Liver (tissue), 8 donors: ENCODE measurements at regions not wholly inside any gene's neighbourhood (a gene's known extent, or its start where the extent isn't known, plus 50 kb on each side); places are given as distances from the start of the nearest gene placed in this dataset.

ENCODE experiments used
- DNase-seq: peaks from one replicate; pipeline ENCODE4 v3.0.0-alpha.2; 2017; ENCODE audit warnings: low spot score
- H3K27ac ChIP-seq, 2 donors: one replicate each; pipeline ENCODE4 v1.7.0; 2013; ENCODE audit warnings: inconsistent platforms in 2 of 2, low read length in 2 of 2, control low read depth in 1 of 2, low read depth in 1 of 2, mild to moderate bottlenecking in 1 of 2
- H3K27me3 ChIP-seq, 4 donors: one replicate each; pipeline versions ENCODE4 v1.6.1 to v1.7.0; 2013; ENCODE audit warnings: low read length in 3 of 4, inconsistent platforms in 1 of 4, mild to moderate bottlenecking in 1 of 4, moderate library complexity in 1 of 4; ENCODE audit not compliant: control insufficient read depth in 4 of 4, insufficient read depth in 4 of 4
- H3K36me3 ChIP-seq, 4 donors: one replicate each; pipeline versions ENCODE4 v1.6.1 to v1.7.0; 2013; ENCODE audit warnings: low read length in 3 of 4, mild to moderate bottlenecking in 3 of 4, low read depth in 1 of 4, moderate library complexity in 1 of 4; ENCODE audit not compliant: control insufficient read depth in 4 of 4, insufficient read depth in 3 of 4
- H3K4me1 ChIP-seq, 4 donors: one replicate each; pipeline versions ENCODE4 v1.6.1 to v1.7.0; 2013; ENCODE audit warnings: low read length in 3 of 4, mild to moderate bottlenecking in 3 of 4, moderate library complexity in 1 of 4; ENCODE audit not compliant: control insufficient read depth in 4 of 4, insufficient read depth in 4 of 4
- H3K4me3 ChIP-seq, 3 donors: one replicate each; pipeline versions ENCODE4 v1.6.1 to v1.7.0; 2013; ENCODE audit warnings: low read length in 3 of 3, control low read depth in 1 of 3, low read depth in 1 of 3, mild to moderate bottlenecking in 1 of 3
- H3K9ac ChIP-seq, 2 donors: one replicate each; pipeline ENCODE4 v1.7.0; 2013; ENCODE audit warnings: low read length in 2 of 2, mild to moderate bottlenecking in 2 of 2, moderate library complexity in 2 of 2, control low read depth in 1 of 2, low read depth in 1 of 2
- H3K9me3 ChIP-seq, 4 donors: one replicate each; pipeline versions ENCODE4 v1.6.1 to v1.7.0; 2013; ENCODE audit warnings: low read length in 3 of 4; ENCODE audit not compliant: control insufficient read depth in 4 of 4
- EGR1 ChIP-seq, 2 donors: IDR thresholded peaks; 2 replicates each; pipeline ENCODE4 v1.6.1; 2016 to 2018; ENCODE audit warnings: antibody characterized with exemption in 2 of 2, low read depth in 2 of 2
- FOXA1 ChIP-seq: IDR thresholded peaks from 2 replicates; pipeline ENCODE4 v1.6.1; 2016; ENCODE audit warnings: antibody characterized with exemption
- GABPA ChIP-seq, 2 donors: IDR thresholded peaks in 1 of 2; conservative IDR thresholded peaks in 1 of 2; 2 replicates each; pipeline ENCODE4 v1.6.1; 2016; ENCODE audit warnings: antibody characterized with exemption in 2 of 2, mild to moderate bottlenecking in 1 of 2, moderate library complexity in 1 of 2
- HNF4A ChIP-seq, 2 donors: conservative IDR thresholded peaks; 2 replicates each; pipeline ENCODE4 v1.6.1; 2016; ENCODE audit warnings: antibody characterized with exemption in 2 of 2, mild to moderate bottlenecking in 2 of 2
- HNF4G ChIP-seq: IDR thresholded peaks from 2 replicates; pipeline ENCODE4 v1.6.1; 2016; ENCODE audit warnings: antibody characterized with exemption
- JUND ChIP-seq, 2 donors: IDR thresholded peaks; 2 replicates each; pipeline ENCODE4 v1.6.1; 2016; ENCODE audit warnings: antibody characterized with exemption in 2 of 2
- NR2F2 ChIP-seq: IDR thresholded peaks from 2 replicates; pipeline ENCODE4 v1.6.1; 2016; ENCODE audit warnings: antibody characterized with exemption
- RAD21 ChIP-seq, 2 donors: IDR thresholded peaks; 2 replicates each; pipeline ENCODE4 v1.6.1; 2016; ENCODE audit warnings: antibody characterized with exemption in 2 of 2, mild to moderate bottlenecking in 2 of 2
- RXRA ChIP-seq, 2 donors: IDR thresholded peaks; 2 replicates each; pipeline ENCODE4 v1.6.1; 2017 to 2018; ENCODE audit warnings: antibody characterized with exemption in 2 of 2, mild to moderate bottlenecking in 1 of 2
- SP1 ChIP-seq: IDR thresholded peaks from 2 replicates; pipeline ENCODE4 v1.6.1; 2018; ENCODE audit warnings: antibody characterized with exemption, mild to moderate bottlenecking
- TAF1 ChIP-seq: conservative IDR thresholded peaks from 2 replicates; pipeline ENCODE4 v1.6.1; 2016; ENCODE audit warnings: antibody characterized with exemption, mild to moderate bottlenecking
- YY1 ChIP-seq: IDR thresholded peaks from 2 replicates; pipeline ENCODE4 v1.6.1; 2016; ENCODE audit warnings: antibody characterized with exemption, mild to moderate bottlenecking
- WGBS: extraction: QIAGEN DNeasy Blood & Tissue Kit; methylation state at CpG from one replicate; pipeline ENCODE4 v1.1.7; 2013; 5-methylcytosine and 5-hydroxymethylcytosine counted together
- TF ChIP-seq, protein P1 (sequence below): IDR thresholded peaks from 2 replicates; pipeline ENCODE4 v1.6.1; 2016; ENCODE audit warnings: antibody characterized with exemption
- TF ChIP-seq, protein P2 (sequence below): fragments of 150-350 bp; IDR thresholded peaks from 2 replicates; pipeline ENCODE4 v1.5.1; 2017; ENCODE audit warnings: improper control_type of control experiment, low read depth, low read length; ENCODE audit not compliant: missing input control
- TF ChIP-seq, protein P3 (sequence below): IDR thresholded peaks from 2 replicates; pipeline ENCODE4 v1.6.1; 2016; ENCODE audit warnings: antibody characterized with exemption, mild to moderate bottlenecking
- TF ChIP-seq, protein P4 (sequence below): IDR thresholded peaks from 2 replicates; pipeline ENCODE4 v1.6.1; 2016; ENCODE audit warnings: antibody characterized with exemption
- TF ChIP-seq, protein P5 (sequence below): IDR thresholded peaks from 2 replicates; pipeline ENCODE4 v1.6.1; 2016; ENCODE audit warnings: antibody characterized with exemption
- donor health status: healthy.
- donor health status: healthy.
- donor health status: healthy.
- donor health status: healthy.
- donor health status: healthy.

DNA sequence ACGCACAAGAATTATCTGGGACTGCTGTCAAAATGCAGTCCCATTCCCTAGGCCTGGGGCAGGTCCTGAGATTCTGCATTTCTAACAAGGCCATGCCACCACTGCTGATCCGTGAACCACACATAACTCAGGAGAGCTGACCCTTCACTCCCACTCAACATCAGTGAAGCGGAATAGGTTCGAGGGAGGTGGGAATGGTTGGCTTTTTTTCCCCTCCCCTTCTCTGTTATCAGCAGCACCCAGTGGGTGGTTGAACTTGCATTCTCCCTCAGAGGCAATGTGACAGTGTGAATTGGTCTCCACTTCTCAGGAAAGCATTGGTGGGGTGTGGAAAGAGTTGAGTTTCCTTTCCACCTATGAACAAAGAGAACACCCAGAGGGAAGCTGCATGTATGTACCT, 344.3 kb downstream of the GADD45G start:
- no peak overlapping the region for H3K9ac ChIP-seq
- no peaks in the 10 kb centered on the region for H3K27me3 ChIP-seq
- TF ChIP-seq GABPA (IDR thresholded peaks at IDR 0.05 in 1 of 2, conservative IDR thresholded peaks at IDR 0.05 in 1 of 2) (no peak), EGR1 (IDR thresholded peaks at IDR 0.05; ENCODE audit: low read depth in 2 of 2) (no peak), HNF4A (conservative IDR thresholded peaks at IDR 0.05) (no peak), HNF4G (no peak), NR2F2 (no peak), SP1 (no peak), TAF1 (no peak), JUND (IDR thresholded peaks at IDR 0.05) (no peak), RXRA (IDR thresholded peaks at IDR 0.05) (no peak), FOXA1 (no peak), YY1 (no peak)
- TF ChIP-seq, protein P1, sequence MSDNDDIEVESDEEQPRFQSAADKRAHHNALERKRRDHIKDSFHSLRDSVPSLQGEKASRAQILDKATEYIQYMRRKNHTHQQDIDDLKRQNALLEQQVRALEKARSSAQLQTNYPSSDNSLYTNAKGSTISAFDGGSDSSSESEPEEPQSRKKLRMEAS = no peak
- TF ChIP-seq, protein P2, sequence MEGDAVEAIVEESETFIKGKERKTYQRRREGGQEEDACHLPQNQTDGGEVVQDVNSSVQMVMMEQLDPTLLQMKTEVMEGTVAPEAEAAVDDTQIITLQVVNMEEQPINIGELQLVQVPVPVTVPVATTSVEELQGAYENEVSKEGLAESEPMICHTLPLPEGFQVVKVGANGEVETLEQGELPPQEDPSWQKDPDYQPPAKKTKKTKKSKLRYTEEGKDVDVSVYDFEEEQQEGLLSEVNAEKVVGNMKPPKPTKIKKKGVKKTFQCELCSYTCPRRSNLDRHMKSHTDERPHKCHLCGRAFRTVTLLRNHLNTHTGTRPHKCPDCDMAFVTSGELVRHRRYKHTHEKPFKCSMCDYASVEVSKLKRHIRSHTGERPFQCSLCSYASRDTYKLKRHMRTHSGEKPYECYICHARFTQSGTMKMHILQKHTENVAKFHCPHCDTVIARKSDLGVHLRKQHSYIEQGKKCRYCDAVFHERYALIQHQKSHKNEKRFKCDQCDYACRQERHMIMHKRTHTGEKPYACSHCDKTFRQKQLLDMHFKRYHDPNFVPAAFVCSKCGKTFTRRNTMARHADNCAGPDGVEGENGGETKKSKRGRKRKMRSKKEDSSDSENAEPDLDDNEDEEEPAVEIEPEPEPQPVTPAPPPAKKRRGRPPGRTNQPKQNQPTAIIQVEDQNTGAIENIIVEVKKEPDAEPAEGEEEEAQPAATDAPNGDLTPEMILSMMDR = no peak
- TF ChIP-seq, protein P3, sequence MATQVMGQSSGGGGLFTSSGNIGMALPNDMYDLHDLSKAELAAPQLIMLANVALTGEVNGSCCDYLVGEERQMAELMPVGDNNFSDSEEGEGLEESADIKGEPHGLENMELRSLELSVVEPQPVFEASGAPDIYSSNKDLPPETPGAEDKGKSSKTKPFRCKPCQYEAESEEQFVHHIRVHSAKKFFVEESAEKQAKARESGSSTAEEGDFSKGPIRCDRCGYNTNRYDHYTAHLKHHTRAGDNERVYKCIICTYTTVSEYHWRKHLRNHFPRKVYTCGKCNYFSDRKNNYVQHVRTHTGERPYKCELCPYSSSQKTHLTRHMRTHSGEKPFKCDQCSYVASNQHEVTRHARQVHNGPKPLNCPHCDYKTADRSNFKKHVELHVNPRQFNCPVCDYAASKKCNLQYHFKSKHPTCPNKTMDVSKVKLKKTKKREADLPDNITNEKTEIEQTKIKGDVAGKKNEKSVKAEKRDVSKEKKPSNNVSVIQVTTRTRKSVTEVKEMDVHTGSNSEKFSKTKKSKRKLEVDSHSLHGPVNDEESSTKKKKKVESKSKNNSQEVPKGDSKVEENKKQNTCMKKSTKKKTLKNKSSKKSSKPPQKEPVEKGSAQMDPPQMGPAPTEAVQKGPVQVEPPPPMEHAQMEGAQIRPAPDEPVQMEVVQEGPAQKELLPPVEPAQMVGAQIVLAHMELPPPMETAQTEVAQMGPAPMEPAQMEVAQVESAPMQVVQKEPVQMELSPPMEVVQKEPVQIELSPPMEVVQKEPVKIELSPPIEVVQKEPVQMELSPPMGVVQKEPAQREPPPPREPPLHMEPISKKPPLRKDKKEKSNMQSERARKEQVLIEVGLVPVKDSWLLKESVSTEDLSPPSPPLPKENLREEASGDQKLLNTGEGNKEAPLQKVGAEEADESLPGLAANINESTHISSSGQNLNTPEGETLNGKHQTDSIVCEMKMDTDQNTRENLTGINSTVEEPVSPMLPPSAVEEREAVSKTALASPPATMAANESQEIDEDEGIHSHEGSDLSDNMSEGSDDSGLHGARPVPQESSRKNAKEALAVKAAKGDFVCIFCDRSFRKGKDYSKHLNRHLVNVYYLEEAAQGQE = no peak
- TF ChIP-seq, protein P4, sequence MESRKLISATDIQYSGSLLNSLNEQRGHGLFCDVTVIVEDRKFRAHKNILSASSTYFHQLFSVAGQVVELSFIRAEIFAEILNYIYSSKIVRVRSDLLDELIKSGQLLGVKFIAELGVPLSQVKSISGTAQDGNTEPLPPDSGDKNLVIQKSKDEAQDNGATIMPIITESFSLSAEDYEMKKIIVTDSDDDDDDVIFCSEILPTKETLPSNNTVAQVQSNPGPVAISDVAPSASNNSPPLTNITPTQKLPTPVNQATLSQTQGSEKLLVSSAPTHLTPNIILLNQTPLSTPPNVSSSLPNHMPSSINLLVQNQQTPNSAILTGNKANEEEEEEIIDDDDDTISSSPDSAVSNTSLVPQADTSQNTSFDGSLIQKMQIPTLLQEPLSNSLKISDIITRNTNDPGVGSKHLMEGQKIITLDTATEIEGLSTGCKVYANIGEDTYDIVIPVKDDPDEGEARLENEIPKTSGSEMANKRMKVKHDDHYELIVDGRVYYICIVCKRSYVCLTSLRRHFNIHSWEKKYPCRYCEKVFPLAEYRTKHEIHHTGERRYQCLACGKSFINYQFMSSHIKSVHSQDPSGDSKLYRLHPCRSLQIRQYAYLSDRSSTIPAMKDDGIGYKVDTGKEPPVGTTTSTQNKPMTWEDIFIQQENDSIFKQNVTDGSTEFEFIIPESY = no peak
- TF ChIP-seq, protein P5, sequence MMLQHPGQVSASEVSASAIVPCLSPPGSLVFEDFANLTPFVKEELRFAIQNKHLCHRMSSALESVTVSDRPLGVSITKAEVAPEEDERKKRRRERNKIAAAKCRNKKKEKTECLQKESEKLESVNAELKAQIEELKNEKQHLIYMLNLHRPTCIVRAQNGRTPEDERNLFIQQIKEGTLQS = no peak
- 95% methylated on average over 4 of the region's 4 CpGs for WGBS
- DNase-seq = no peak
- H3K4me1 ChIP-seq = no peaks in the 10 kb centered on the region
- no peaks in the 10 kb centered on the region for H3K9me3 ChIP-seq
- H3K36me3 ChIP-seq = no peaks in the 10 kb centered on the region
- no peak overlapping the region for H3K27ac ChIP-seq
- H3K4me3 ChIP-seq = no peak overlapping the region

DNA sequence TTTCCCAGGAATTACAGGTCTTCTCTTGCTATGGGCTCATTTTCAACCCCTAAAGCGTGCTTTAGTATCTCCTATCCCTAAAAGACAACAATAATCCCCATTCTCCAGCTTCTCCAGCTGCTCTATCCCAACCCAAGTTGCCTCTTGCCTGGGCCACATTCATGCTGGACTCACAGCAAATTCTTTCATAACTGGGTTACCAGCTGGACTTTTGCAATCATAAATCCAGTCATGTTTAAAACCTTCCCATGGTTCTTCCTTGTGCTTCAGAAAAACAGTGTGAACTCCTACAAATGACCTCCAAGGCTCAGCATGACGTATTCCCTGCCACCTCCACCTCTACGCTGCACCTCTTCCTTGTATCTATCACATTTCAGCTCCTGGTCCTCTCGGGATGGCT, 346.9 kb downstream of the GADD45G start:
- H3K4me3 ChIP-seq = no peak overlapping the region
- H3K9me3 ChIP-seq = no peaks in the 10 kb centered on the region
- DNase-seq = no peak
- no peaks in the 10 kb centered on the region for H3K27me3 ChIP-seq
- TF ChIP-seq, protein P4 = no peak
- no peak for TF ChIP-seq RAD21 (IDR thresholded peaks at IDR 0.05)
- TF ChIP-seq SP1 = no peak
- TF ChIP-seq, protein P2 = no peak
- no peak for TF ChIP-seq TAF1
- TF ChIP-seq HNF4A (conservative IDR thresholded peaks at IDR 0.05) = no peak
- no peak for TF ChIP-seq NR2F2
- no peak for TF ChIP-seq RXRA (IDR thresholded peaks at IDR 0.05)
- no peak for TF ChIP-seq EGR1 (IDR thresholded peaks at IDR 0.05; ENCODE audit: low read depth in 2 of 2)
- TF ChIP-seq JUND (IDR thresholded peaks at IDR 0.05) = no peak
- TF ChIP-seq HNF4G = no peak
- no peaks in the 10 kb centered on the region for H3K4me1 ChIP-seq
- no peak overlapping the region for H3K27ac ChIP-seq
- WGBS = 93% methylated on average over 4 of the region's 4 CpGs
- H3K9ac ChIP-seq = no peak overlapping the region
- no peaks in the 10 kb centered on the region for H3K36me3 ChIP-seq
